ENCODE measurements at regions not wholly inside any gene's neighbourhood (a gene's known extent, or its start where the extent isn't known, plus 50 kb on each side); places are given as distances from the start of the nearest gene placed in this dataset.

DNA sequence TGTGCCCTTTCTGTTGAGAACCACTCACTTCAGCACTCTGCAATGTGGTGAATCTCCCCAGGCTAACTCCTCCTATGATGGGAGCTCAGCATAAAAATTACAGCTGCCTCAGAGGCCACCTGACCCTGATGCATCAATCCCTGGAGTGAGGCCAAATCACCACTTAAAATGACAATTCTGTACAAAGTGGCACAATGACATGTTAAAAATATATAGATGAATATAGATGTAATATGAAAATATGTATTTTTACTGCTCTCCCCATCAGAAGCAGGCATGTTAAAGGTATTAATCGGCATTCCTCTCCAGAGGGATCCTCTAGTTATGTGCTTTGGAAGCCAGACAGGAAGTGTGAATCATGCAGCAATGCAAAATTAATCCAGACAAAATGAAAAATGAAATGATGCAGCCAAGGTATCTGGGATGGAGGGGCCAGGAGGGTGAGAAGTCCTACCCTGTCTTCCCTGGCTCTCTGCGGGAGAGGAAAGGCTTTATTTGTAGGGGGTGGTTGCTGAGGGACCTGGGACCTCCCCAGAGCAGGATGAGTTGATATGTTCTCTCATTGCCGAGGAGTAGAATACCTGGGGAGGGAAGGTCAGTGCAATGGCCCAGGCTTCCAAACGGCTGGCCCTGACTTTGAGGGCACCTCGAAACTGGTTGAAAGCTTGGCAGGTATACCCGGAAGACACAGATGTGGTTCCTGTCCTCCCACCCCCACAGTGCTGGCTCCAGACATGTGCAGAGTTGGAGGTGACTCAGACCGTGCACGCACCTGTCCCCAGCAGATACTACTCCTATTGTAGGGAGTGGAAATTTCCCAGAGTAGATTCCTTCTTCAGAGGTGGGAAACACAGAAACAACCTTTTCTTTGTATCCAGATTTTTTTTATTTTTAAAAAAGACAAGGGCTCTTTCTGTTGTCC lies 347.9 kb upstream of the NCAM1 start:
- no peaks in the 10 kb centered on the region for H3K36me3 ChIP-seq (ENCODE audit: control insufficient read depth in 2 of 2, extremely low read depth in 1 of 2, insufficient read depth in 2 of 2, low read length in 2 of 2)
- CTCF ChIA-PET = interaction anchor here (0.5 to 3.2 kb wide), 2 partner anchors 25 to 1944 kb away, joined by 3 to 11 read pairs; no protein-coding TSS in a partner anchor
- H4K20me1 ChIP-seq (replicated peaks; ENCODE audit: control insufficient read depth, extremely low read depth, insufficient read depth, low read length) = no peaks in the 10 kb centered on the region
- FAIRE-seq = peak; percentile 91
- no TSS peak for BruUV-seq (replicated peaks)
- H3K4me3 ChIP-seq (replicated peaks in 1 of 3; ENCODE audit: insufficient read depth in 1 of 3, low read depth in 1 of 3, low read length in 3 of 3) = no peak overlapping the region
- intact Hi-C loops (cut with micrococcal nuclease) = loop anchor here (5.0 kb wide), 1 partner anchor 321 kb away; no protein-coding TSS in a partner anchor
- dilution Hi-C loops (cut with MboI; ENCODE audit: extremely low pct_ligation_motif_present, low sequenced_read_pairs) = no loop called here
- H3K9me1 ChIP-seq (replicated peaks; ENCODE audit: control insufficient read depth, extremely low read depth, insufficient read depth, low read length) = no peaks in the 10 kb centered on the region
- POLR2A ChIA-PET = no interaction called here
- no peak overlapping the region for H2AFZ ChIP-seq (ENCODE audit: low read depth, low read length)
- TF ChIP-seq MYC (IDR thresholded peaks at IDR 0.05; ENCODE audit: low read depth, low read length) (no peak), GATA2 (IDR thresholded peaks at IDR 0.05; ENCODE audit: insufficient read depth, insufficient read length, low read depth, low read length) (no peak), POLR2A (IDR thresholded peaks at IDR 0.05; ENCODE audit: low read depth, low read length) (no peak), JUN (IDR thresholded peaks at IDR 0.05; ENCODE audit: borderline replicate concordance, insufficient read depth, insufficient read length, low read depth) (peak; percentile 59), POLR2AphosphoS5 (IDR thresholded peaks at IDR 0.05; ENCODE audit: insufficient read depth, low read depth, low read length) (no peak), EZH2 (IDR thresholded peaks at IDR 0.05; ENCODE audit: borderline replicate concordance, low read depth, low read length, severe bottlenecking) (no peak), FOS (IDR thresholded peaks at IDR 0.05; ENCODE audit: borderline replicate concordance, insufficient read depth, low read length) (peak; percentile 77)
- TF ChIP-seq, protein P1, sequence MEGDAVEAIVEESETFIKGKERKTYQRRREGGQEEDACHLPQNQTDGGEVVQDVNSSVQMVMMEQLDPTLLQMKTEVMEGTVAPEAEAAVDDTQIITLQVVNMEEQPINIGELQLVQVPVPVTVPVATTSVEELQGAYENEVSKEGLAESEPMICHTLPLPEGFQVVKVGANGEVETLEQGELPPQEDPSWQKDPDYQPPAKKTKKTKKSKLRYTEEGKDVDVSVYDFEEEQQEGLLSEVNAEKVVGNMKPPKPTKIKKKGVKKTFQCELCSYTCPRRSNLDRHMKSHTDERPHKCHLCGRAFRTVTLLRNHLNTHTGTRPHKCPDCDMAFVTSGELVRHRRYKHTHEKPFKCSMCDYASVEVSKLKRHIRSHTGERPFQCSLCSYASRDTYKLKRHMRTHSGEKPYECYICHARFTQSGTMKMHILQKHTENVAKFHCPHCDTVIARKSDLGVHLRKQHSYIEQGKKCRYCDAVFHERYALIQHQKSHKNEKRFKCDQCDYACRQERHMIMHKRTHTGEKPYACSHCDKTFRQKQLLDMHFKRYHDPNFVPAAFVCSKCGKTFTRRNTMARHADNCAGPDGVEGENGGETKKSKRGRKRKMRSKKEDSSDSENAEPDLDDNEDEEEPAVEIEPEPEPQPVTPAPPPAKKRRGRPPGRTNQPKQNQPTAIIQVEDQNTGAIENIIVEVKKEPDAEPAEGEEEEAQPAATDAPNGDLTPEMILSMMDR (IDR thresholded peaks at IDR 0.05; ENCODE audit: extremely low read depth in 1 of 2, insufficient read depth in 1 of 2, low read depth in 1 of 2, low read length in 2 of 2) = no peak
- TF ChIP-seq, protein P2, sequence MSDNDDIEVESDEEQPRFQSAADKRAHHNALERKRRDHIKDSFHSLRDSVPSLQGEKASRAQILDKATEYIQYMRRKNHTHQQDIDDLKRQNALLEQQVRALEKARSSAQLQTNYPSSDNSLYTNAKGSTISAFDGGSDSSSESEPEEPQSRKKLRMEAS (IDR thresholded peaks at IDR 0.05; ENCODE audit: insufficient read depth, insufficient read length) = no peak
- no peaks in the 10 kb centered on the region for H3K9me3 ChIP-seq (replicated peaks; ENCODE audit: control insufficient read depth, insufficient read depth, low read length)
- no peak overlapping the region for H3K9ac ChIP-seq (replicated peaks; ENCODE audit: extremely low read depth, insufficient read depth, low read length)
- H3K4me2 ChIP-seq (ENCODE audit: insufficient read depth, low read length) = no peak overlapping the region
- H3K27ac ChIP-seq (ENCODE audit: insufficient read depth, low read depth, low read length) = peak overlapping the region; percentile 10
- no peaks in the 10 kb centered on the region for H3K27me3 ChIP-seq (ENCODE audit: control insufficient read depth in 2 of 2, insufficient read depth in 2 of 2, low read length in 2 of 2)
- DNase-seq (ENCODE audit: low read depth, low spot score) = peak; percentile 58
- peaks cover 29% of the 10 kb centered on the region for H3K4me1 ChIP-seq (ENCODE audit: control insufficient read depth, extremely low read depth, insufficient read depth, low read length)
- H3K79me2 ChIP-seq (ENCODE audit: control insufficient read depth, insufficient read depth, low read length) = no peaks in the 10 kb centered on the region
